Retina (tissue), 1 donor: ENCODE measurements at regions not wholly inside any gene's neighbourhood (a gene's known extent, or its start where the extent isn't known, plus 50 kb on each side); places are given as distances from the start of the nearest gene placed in this dataset.

Experiments
- DNase-seq: peaks from one replicate; pipeline ENCODE4 v3.0.0-alpha.2; 2016

DNA sequence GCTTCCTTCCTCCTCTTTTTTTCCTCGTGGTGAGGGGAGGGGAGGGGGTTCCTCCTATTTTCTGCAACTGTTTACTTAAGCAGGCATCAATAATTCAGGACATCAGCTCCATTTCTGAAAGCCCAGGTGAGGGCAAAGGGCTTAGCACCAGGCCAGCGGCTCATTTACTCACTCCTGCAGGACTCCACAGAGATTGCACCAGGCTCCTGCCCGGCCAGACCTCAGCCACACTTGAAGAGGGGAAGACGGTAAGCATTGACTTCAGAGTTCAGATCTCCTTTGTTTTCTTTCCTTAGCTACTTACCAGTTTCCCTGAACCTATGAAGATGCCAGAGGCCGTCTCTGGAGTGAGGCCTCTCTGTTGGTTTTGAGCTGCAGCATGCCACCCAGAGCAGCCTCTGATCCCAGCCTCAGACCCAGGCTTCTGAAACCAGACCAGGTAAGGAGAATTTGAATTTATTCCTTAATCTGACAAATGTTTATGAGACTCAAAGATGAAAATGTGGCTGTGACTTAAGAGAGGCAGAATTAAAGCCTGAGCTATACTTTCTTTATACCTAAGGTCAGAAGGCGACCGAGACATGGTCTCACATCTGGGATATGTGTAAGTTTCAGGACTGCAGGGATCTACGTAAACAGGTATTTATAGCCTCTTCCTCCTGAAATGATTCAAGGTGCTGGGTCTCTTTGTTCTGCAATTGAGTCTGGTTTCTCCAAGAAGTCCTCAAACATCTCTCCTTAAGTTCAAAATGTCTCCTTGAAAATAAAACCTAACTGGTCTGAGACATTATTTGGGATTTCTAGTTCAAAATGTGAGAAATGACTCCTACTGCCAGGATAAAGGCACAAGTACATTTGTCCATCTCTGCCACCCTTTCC, 272.5 kb upstream of the RUNX1 start:
- DNase-seq: no peak

- DNase-seq: no peak
Measured at GRCh38 chr21:35319684-35320283, 270.7 kb upstream of the RUNX1 start.

DNA sequence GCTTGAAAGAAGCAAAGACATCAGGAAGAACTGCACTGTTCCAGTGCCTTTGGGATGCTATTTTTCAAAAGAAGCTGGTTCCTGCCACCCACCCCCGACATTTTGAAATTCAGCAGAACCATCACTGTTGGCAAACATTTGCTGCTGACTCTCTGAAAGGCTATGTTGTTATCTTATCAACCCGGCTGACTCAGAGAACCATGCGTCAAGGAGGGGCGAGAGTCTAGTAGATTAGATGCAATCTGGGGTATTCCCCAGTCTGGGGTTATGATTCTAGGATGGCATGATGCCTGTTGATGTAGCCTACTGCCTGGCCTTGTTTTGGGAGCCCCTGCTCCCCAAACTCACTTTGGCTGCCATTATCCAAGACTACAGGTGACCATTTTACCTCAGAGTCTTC, 267.8 kb upstream of the RUNX1 start:
- no peak for DNase-seq

DNA sequence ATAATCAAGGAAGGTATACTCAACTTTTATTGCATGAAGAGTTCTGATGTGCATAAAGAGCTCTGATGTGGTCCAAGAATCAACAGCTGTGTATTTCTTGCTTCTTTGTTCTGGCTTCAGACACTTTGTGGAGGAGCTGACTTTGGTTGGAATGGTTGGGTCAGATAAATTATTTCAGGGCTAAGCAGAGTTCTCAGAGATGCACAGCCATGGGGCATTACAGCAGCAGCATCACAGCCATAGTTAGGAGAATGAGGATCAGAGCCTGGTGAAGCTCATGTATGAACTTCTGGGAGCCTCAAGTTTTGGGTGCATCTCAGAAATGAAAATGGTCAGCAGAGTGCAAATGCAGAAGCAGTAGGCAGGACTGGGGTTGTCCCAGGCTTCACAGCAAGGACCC, 267.4 kb upstream of the RUNX1 start:
- DNase-seq: no peak

DNA sequence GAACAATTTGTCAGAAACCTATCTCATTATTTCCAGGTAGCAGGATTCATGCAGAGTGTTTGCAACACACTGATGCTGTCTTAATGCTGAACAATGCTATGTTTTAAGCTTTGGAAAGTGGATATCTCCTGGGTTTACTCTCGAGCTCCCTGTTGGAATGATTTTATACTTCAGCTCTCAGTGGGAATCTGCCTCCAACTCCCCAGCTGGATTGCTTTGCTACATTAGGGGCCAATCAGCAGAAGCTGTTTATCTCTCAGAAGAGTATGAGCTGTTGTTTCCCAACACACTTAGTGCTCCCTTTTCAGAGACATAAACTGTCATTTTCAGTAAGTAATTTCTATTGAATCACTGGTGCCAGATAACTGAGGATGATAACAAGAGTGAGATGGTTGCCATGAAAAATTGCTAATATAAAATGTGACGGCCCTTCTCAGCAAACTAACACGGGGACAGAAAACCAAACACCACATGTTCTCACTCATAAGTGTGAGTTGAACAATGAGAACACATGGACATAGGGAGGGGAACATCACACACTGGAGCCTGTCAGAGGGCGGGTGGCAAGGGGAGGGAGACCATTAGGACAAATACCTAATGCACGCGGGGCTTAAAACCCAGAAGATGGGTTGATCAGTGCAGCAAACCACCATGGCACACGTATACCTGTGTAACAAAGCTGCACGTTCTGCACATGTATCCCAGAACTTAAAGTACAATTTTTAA, 265.9 kb upstream of the RUNX1 start:
- no peak for DNase-seq

- DNase-seq: no peak
Measured at GRCh38 chr21:35311985-35312384, 262.9 kb upstream of the RUNX1 start.

- DNase-seq: no peak
Measured at GRCh38 chr21:35309316-35309715, 260.2 kb upstream of the RUNX1 start.

DNA sequence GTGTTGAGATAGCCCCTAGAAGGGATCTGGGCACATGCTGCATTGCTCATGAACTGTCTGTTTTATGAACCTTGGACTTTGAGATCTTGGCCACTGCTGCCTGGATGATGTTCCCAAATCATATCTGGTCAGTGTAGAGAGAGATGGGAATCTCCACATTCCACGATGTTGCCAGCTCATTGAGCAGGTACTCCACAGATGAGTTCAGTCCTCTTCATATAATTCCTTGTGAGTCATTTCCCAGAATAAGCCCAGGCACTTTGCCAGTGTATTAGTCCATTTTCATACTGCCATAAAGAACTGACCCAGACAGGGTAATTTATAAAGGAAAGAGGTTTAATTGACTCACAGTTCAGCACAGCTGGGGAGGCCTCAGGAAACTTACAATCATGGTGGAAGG, 254.0 kb upstream of the RUNX1 start:
- no peak for DNase-seq

DNA sequence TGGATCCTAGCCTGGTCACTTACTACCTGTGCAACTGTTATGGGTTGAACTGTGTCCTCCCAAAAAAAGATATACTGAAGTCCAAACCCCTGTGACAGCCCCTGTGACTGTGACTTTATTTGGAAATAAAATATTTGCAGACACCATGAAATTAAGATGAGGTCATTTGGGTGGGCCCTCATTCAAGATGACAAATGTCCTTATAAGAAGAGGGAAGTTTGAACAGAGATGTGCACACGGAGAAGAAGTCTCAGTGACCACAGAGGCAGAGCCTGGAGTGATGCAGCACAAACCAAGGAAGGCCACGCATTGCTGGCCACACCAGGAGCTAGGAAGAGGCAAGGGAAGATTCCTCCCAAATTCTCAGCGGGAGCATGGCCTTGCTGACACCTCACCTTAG, 249.7 kb upstream of the RUNX1 start:
- no peak for DNase-seq

DNA sequence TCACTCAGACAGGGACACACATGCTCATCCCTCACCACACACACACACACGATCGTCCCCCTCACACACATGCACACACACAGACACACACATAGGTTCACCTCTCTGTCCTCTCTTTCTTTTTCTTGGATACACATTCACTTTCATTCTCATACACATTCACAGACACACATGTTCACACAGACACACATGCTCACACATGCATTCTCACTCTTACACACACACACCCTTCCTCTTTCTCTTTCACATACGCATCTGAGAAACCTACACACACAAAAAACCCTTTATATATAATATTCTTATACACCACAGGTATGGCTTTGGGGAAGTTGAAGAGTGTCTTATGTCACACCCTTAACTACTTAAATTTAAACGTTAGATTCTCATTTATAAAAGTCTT, 248.6 kb upstream of the RUNX1 start:
- DNase-seq: no peak

GRCh38 chr21:35294231-35294898, 245.3 kb upstream of the RUNX1 start:
- DNase-seq: no peak

- no peak for DNase-seq
Measured at GRCh38 chr21:35291973-35292627, 243.0 kb upstream of the RUNX1 start.

- no peak for DNase-seq
Measured at GRCh38 chr21:35291034-35291433, 241.9 kb upstream of the RUNX1 start.

DNA sequence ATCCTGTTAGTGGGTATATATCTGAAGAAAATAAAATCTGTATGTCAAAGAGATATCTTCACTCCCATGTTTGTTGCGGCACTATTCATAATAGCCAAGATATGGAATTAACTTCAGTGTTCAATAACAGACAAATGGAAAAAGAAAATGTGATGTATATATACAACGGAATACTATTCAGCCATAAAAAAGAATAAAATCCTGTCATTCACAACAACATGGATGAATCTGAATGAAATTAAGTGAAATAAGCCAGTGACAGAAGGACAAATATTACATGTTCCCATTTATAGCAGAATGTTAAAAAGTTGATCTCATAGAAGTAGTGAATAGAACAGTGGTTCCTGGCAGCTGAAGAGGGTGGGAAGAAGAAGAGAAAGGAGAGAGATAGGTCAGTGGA, 239.1 kb upstream of the RUNX1 start:
- no peak for DNase-seq

DNA sequence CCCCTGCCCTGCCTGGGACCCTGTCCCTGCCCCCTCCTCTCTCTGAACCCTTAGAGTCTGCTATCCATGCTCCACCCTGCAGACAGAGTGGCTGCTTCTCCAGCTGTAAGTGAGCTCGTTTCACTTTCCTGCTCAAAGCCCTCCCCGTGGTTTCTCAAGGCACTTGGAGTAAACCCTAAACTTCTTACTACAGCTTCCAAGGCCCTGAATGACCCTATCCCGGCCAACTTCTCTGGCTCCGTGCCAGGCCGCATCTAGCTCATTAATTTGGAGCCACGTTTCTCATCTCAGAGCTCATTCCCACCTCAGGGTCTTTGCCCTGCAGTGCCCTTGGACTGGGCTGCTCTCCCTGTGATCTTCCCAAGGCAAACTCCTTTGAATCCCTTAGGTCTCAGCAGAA, 235.1 kb upstream of the RUNX1 start:
- no peak for DNase-seq

- no peak for DNase-seq
Measured at GRCh38 chr21:35282944-35283343, 233.8 kb upstream of the RUNX1 start.

GRCh38 chr21:35281956-35282355, 232.9 kb upstream of the RUNX1 start:
- DNase-seq: no peak

DNA sequence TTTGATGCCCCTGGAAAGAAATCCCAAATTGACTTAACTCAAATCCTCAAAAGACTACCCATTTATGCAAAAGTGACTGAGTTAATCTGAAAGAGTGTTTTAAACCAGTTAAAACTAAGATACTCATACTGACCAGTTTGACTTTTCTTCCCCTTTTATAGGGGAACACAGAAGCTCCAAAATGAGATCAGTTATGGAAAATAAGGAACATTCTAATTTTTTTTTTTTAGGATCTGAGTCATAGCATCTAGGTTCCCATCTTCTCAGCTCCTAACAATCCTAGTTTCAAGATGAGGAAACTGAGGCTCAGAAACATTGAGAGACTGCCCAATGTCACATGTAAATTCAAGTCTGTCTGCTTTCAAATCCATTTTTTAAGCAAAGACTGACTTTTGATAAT, 231.1 kb upstream of the RUNX1 start:
- DNase-seq: no peak

GRCh38 chr21:35275776-35276175, 226.7 kb upstream of the RUNX1 start:
- DNase-seq: no peak

GRCh38 chr21:35274923-35275322, 225.8 kb upstream of the RUNX1 start:
- DNase-seq: no peak

GRCh38 chr21:35274090-35274489, 225.0 kb upstream of the RUNX1 start:
- no peak for DNase-seq

GRCh38 chr21:35273333-35273732, 224.2 kb upstream of the RUNX1 start:
- no peak for DNase-seq
